OCI-LY1 (cell line): ENCODE measurements at regions not wholly inside any gene's neighbourhood (a gene's known extent, or its start where the extent isn't known, plus 50 kb on each side); places are given as distances from the start of the nearest gene placed in this dataset.
"Not testable (repeated sequence)": the region's sequence is repeated elsewhere in the genome, so short reads cannot be mapped to it uniquely, and the experiment has no call there.

Experiments used
- H2AFZ ChIP-seq: fragments of 200-600 bp; sonication (generic), shearing (Covaris generic); 2 replicates; pipeline ENCODE4 v1.6.0; 2014; ENCODE audit warnings: antibody characterized with exemption, mild to moderate bottlenecking, low read length
- H3F3A ChIP-seq: fragments of 200-600 bp; sonication (generic), shearing (Covaris generic); 2 replicates; pipeline ENCODE4 v1.6.0; 2014; ENCODE audit warnings: mild to moderate bottlenecking, antibody characterized with exemption, low read length, moderate library complexity; ENCODE audit not compliant: insufficient read depth
- H3K27ac ChIP-seq: fragments of 200-600 bp; sonication (generic); 2 replicates; pipeline ENCODE4 v1.5.1; 2014; ENCODE audit warnings: low read length, mixed run types, mild to moderate bottlenecking, low read depth; ENCODE audit not compliant: poor library complexity, severe bottlenecking
- H3K27me3 ChIP-seq: fragments of 200-600 bp; sonication (generic); 2 replicates; pipeline ENCODE4 v1.6.0; 2014; ENCODE audit warnings: antibody characterized with exemption, mild to moderate bottlenecking, low read length, moderate library complexity; ENCODE audit not compliant: insufficient read depth
- H3K36me3 ChIP-seq: fragments of 200-600 bp; sonication (generic); 2 replicates; pipeline ENCODE4 v1.6.1; 2014; ENCODE audit warnings: mild to moderate bottlenecking, antibody characterized with exemption, low read length, moderate library complexity, mixed read lengths; ENCODE audit not compliant: insufficient read depth
- H3K4me1 ChIP-seq: fragments of 200-600 bp; sonication (generic); 2 replicates; pipeline ENCODE4 v1.5.1; 2014; ENCODE audit warnings: mild to moderate bottlenecking, low read length, moderate library complexity; ENCODE audit not compliant: insufficient read depth, severe bottlenecking
- H3K4me2 ChIP-seq: fragments of 200-600 bp; sonication (generic), shearing (Covaris generic); 2 replicates; pipeline ENCODE4 v1.6.1; 2014; ENCODE audit warnings: low read length
- H3K4me3 ChIP-seq: fragments of 200-600 bp; sonication (generic); 2 replicates; pipeline ENCODE4 v1.5.1; 2014; ENCODE audit warnings: low read length, low read depth, mild to moderate bottlenecking, mixed read lengths; ENCODE audit not compliant: poor library complexity, severe bottlenecking
- H3K79me2 ChIP-seq: fragments of 200-600 bp; shearing (Covaris generic); 2 replicates; pipeline ENCODE4 v1.6.1; 2016; ENCODE audit warnings: mixed run types, low read length, mixed read lengths; ENCODE audit not compliant: insufficient read depth
- H3K9ac ChIP-seq: fragments of 200-600 bp; sonication (generic), shearing (Covaris generic); 2 replicates; pipeline ENCODE4 v1.6.1; 2014; ENCODE audit warnings: mild to moderate bottlenecking, low read length, mixed read lengths
- H3K9me2 ChIP-seq: fragments of 200-600 bp; sonication (generic), shearing (Covaris generic); 2 replicates; pipeline ENCODE4 v1.6.1; 2014; ENCODE audit warnings: low read depth, mild to moderate bottlenecking, low read length, mixed read lengths
- H3K9me3 ChIP-seq: fragments of 200-600 bp; shearing (Covaris generic); 2 replicates; pipeline ENCODE4 v1.6.1; 2014; ENCODE audit warnings: low read length, mixed read lengths
- H4K20me1 ChIP-seq: fragments of 200-600 bp; sonication (generic), shearing (Covaris generic); 2 replicates; pipeline ENCODE4 v1.6.0; 2016; ENCODE audit warnings: mild to moderate bottlenecking, low read length; ENCODE audit not compliant: insufficient read depth
- EZH2 ChIP-seq: fragments of 200-600 bp; sonication (generic), shearing (Covaris generic); IDR thresholded peaks from 2 replicates; pipeline ENCODE4 v1.8.0; 2017; ENCODE audit warnings: borderline replicate concordance, mixed run types, mild to moderate bottlenecking, antibody characterized with exemption, low read length, moderate library complexity, mixed read lengths
- TF ChIP-seq, protein P1 (sequence below): fragments of 200-600 bp; sonication (generic), shearing (Covaris generic); IDR thresholded peaks from 2 replicates; pipeline ENCODE4 v1.5.1; 2017; ENCODE audit warnings: mild to moderate bottlenecking, antibody characterized with exemption, low read length, moderate library complexity, mixed read lengths

GRCh38 chr7:29639886-29640595 lies 76.4 kb downstream of the PRR15 start:
- Histone ChIP-seq H3K36me3 (no peaks in the 10 kb centered on the region), H3K9me2 (no peaks in the 10 kb centered on the region), H2AFZ (no peak overlapping the region), H3K27ac (no peak overlapping the region), H3K4me2 (no peak overlapping the region), H3F3A (no peaks in the 10 kb centered on the region), H3K9me3 (no peaks in the 10 kb centered on the region), H3K4me1 (no peaks in the 10 kb centered on the region), H3K4me3 (no peak overlapping the region), H4K20me1 (no peaks in the 10 kb centered on the region), H3K27me3 (0 out of 2 replicates have a peak, but pooled peaks cover 7% of the 10 kb centered on the region), H3K9ac (no peak overlapping the region), H3K79me2 (no peaks in the 10 kb centered on the region)
- TF ChIP-seq EZH2, result no peak
- TF ChIP-seq, protein P1, sequence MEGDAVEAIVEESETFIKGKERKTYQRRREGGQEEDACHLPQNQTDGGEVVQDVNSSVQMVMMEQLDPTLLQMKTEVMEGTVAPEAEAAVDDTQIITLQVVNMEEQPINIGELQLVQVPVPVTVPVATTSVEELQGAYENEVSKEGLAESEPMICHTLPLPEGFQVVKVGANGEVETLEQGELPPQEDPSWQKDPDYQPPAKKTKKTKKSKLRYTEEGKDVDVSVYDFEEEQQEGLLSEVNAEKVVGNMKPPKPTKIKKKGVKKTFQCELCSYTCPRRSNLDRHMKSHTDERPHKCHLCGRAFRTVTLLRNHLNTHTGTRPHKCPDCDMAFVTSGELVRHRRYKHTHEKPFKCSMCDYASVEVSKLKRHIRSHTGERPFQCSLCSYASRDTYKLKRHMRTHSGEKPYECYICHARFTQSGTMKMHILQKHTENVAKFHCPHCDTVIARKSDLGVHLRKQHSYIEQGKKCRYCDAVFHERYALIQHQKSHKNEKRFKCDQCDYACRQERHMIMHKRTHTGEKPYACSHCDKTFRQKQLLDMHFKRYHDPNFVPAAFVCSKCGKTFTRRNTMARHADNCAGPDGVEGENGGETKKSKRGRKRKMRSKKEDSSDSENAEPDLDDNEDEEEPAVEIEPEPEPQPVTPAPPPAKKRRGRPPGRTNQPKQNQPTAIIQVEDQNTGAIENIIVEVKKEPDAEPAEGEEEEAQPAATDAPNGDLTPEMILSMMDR, result no peak

GRCh38 chr7:29641651-29642050 lies 78.0 kb downstream of the PRR15 start:
- H3K79me2 ChIP-seq, result no peaks in the 10 kb centered on the region
- TF ChIP-seq, protein P1, result no peak
- TF ChIP-seq EZH2, result no peak

GRCh38 chr7:29642494-29643155 lies 79.0 kb downstream of the PRR15 start:
- H3K9me2 ChIP-seq, result no peaks in the 10 kb centered on the region
- no peaks in the 10 kb centered on the region for H4K20me1 ChIP-seq
- H3K27me3 ChIP-seq, result 0 out of 2 replicates have a peak, but pooled peaks cover 7% of the 10 kb centered on the region
- H3K4me2 ChIP-seq, result no peak overlapping the region
- TF ChIP-seq EZH2, result no peak
- TF ChIP-seq, protein P1, result no peak
- H2AFZ ChIP-seq, result no peak overlapping the region
- no peaks in the 10 kb centered on the region for H3K79me2 ChIP-seq
- no peak overlapping the region for H3K4me3 ChIP-seq
- H3K9ac ChIP-seq, result no peak overlapping the region
- no peaks in the 10 kb centered on the region for H3F3A ChIP-seq
- H3K9me3 ChIP-seq, result no peaks in the 10 kb centered on the region
- no peaks in the 10 kb centered on the region for H3K4me1 ChIP-seq
- no peaks in the 10 kb centered on the region for H3K36me3 ChIP-seq
- no peak overlapping the region for H3K27ac ChIP-seq

More at GRCh38 chr7:29641651-29642050, 78.0 kb downstream of the PRR15 start:
- H3K36me3 ChIP-seq, result no peaks in the 10 kb centered on the region
- H3K9me3 ChIP-seq, result no peaks in the 10 kb centered on the region
- H3K4me3 ChIP-seq, result no peak overlapping the region
- H3K27me3 ChIP-seq, result 0 out of 2 replicates have a peak, but pooled peaks cover 7% of the 10 kb centered on the region
- H3K9me2 ChIP-seq, result no peaks in the 10 kb centered on the region
- H3K27ac ChIP-seq, result no peak overlapping the region
- H3K4me1 ChIP-seq, result no peaks in the 10 kb centered on the region
- no peak overlapping the region for H3K9ac ChIP-seq
- no peaks in the 10 kb centered on the region for H4K20me1 ChIP-seq
- H3F3A ChIP-seq, result no peaks in the 10 kb centered on the region
- no peak overlapping the region for H3K4me2 ChIP-seq
- no peak overlapping the region for H2AFZ ChIP-seq

- not testable (repeated sequence) for H3K4me1 ChIP-seq, H4K20me1 ChIP-seq, H3K36me3 ChIP-seq, H3K27me3 ChIP-seq, H3K9ac ChIP-seq, H3K27ac ChIP-seq, H3K9me2 ChIP-seq, H3K9me3 ChIP-seq, H3K79me2 ChIP-seq, H3K4me2 ChIP-seq, H2AFZ ChIP-seq, H3F3A ChIP-seq, H3K4me3 ChIP-seq
Observed at GRCh38 chr7:29646116-29646515, 82.5 kb downstream of the PRR15 start.
